Stimulated activated effector memory CD8-positive, alpha-beta T cell treated with anti-CD3 and anti-CD28 coated beads, Interleukin-12 subunit alpha, Interleukin-12 subunit beta, amount 100 ng/mL, for 72 hours (primary cell): ENCODE measurements at regions not wholly inside any gene's neighbourhood (a gene's known extent, or its start where the extent isn't known, plus 50 kb on each side); places are given as distances from the start of the nearest gene placed in this dataset.

ENCODE experiments used
- ATAC-seq: fragments of 150-1000 bp; cut with Tn5 transposase; 2 replicates; pipeline ENCODE4 v1.10.0; 2021
- DNase-seq, 2 donors: peaks; one replicate each; pipeline ENCODE4 v3.0.0; 2021 to 2022; ENCODE audit warnings: low spot score in 2 of 2
- H3K27ac Mint-ChIP-seq: one replicate; pipeline ENCODE4 v1.8.0; 2022; ENCODE audit warnings: mild to moderate bottlenecking, mixed read lengths
- H3K36me3 Mint-ChIP-seq: one replicate; pipeline ENCODE4 v1.8.0; 2022; ENCODE audit warnings: mild to moderate bottlenecking, mixed read lengths
- H3K4me1 Mint-ChIP-seq: one replicate; pipeline ENCODE4 v1.8.0; 2022; ENCODE audit warnings: mixed read lengths
- H3K4me3 Mint-ChIP-seq: one replicate; pipeline ENCODE4 v1.8.0; 2022; ENCODE audit warnings: mild to moderate bottlenecking, mixed read lengths
- H3K9me3 Mint-ChIP-seq: one replicate; pipeline ENCODE4 v1.8.0; 2022; ENCODE audit warnings: mixed read lengths

DNA sequence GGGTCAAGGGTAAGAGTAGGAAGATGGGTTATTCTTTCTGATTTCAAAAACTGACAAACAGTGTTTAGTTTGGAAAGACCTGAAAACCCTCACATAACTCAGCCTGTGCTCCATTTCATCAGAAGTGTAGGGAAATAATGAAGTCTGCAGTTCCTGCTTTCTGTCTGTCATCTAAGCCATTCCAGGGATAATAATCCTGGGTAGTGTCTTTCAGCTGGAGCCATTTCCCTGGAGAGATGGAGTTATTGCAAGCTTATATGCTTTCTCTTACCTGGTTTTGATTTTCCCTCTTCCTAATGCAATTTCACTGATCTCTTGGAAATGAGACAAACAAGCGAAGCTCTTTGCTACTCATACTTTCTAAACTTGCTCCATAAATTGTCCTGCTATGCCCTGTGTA, 824.8 kb upstream of the LCORL start:
- Mint-ChIP-seq H3K9me3 (peaks cover 27% of the 10 kb centered on the region), H3K36me3 (no peaks in the 10 kb centered on the region), H3K4me1 (no peaks in the 10 kb centered on the region), H3K27ac (no peak overlapping the region), H3K4me3 (no peak overlapping the region)
- ATAC-seq (no peak), DNase-seq (no peak)

DNA sequence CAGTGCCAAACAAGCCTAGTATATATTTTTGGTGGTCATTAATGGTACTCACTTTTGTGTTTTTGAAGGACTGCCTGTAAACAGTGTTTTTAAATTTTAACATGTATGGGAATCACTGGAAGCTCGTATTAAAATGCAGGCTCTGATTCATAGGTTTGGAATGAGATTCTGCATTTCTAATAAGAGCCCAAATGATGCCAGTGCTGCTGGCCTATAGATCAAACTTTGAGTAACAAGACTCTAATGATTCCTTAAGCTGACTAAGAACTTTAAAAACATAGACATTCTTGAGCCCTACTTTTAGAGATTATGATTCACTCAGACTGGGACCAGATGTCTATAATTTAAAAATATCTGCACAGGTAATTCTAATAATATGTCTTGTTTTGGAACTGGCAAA, 823.2 kb upstream of the LCORL start:
- DNase-seq (no peak), ATAC-seq (no peak)
- H3K9me3 Mint-ChIP-seq: peaks cover 24% of the 10 kb centered on the region
- H3K36me3 Mint-ChIP-seq: no peaks in the 10 kb centered on the region
- no peak overlapping the region for H3K4me3 Mint-ChIP-seq
- no peak overlapping the region for H3K27ac Mint-ChIP-seq
- H3K4me1 Mint-ChIP-seq: no peaks in the 10 kb centered on the region

DNA sequence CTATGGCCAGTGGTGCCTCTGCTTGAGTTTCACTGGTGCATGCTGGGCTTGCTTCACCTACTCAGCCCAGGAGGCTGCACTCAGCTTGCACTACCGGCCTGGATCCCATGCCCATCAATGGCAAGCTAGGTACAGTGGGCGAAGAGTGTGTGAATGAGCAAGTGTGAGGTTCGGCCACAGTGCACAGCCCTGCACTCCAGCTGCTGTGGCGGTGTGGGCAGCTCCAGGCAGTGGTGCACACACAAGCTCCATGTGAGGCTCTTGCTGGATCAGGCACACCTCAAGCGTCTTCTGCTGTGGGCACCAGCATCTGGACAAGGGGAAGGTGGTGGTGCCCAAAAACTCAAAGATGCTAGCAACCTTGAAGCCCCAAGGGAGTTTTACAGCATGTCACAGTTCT, 820.9 kb upstream of the LCORL start:
- H3K4me1 Mint-ChIP-seq: no peaks in the 10 kb centered on the region
- H3K4me3 Mint-ChIP-seq: no peak overlapping the region
- H3K27ac Mint-ChIP-seq: no peak overlapping the region
- H3K36me3 Mint-ChIP-seq: no peaks in the 10 kb centered on the region
- DNase-seq: no peak
- ATAC-seq: peak; percentile 28
- peaks cover 16% of the 10 kb centered on the region for H3K9me3 Mint-ChIP-seq

DNA sequence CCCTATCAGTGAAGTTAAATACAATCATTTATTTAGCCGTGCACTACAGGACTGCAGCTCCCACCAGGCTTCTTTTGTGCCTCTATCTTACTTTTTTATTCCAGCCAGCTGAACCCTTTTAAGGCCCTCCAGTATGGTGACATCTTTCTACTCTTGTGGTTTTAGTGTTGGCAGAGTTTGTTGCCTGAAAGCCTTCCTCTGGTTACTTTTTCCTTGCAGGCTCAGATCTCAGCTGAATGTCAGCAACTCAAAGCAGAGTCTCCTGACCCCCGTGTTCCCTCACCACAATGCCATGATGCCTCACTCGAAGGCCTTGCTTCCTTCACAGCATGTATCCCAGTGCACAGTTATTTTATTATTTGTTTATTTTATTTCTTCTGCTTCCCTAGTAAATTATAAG, 818.9 kb upstream of the LCORL start:
- Mint-ChIP-seq H3K4me1 (no peaks in the 10 kb centered on the region), H3K4me3 (no peak overlapping the region), H3K36me3 (no peaks in the 10 kb centered on the region), H3K27ac (no peak overlapping the region), H3K9me3 (peaks cover 12% of the 10 kb centered on the region)
- DNase-seq (no peak), ATAC-seq (no peak)

DNA sequence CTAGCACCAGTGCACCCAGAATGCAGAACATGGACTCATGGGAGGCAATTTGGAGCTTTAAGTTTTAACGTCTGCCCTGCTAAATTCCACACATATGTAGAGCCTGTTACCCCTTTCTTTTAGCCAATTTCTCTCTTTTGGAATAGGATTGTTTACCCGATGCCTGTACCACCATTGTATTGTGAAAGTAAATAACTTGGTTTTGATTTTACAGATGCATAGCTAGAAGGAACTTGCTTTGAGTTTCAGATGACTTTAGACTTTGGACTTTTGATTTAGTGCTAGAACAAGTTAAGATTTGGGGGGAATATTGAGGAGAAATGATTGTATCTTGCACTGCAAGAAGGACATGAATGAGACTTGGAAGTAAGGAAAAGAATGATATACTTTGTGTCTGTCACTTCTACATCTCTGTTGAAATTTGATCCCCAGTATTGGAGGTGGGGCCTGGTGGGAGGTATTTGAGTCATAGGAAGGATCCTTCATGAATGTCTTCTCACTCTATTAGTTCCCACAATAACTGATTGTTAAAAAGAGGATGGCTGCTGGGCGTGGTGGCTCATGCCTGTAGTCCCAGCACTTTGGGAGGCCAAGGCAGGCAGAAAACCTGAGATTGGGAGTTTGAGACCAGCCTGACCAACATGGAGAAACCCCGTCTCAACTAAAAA, 794.8 kb upstream of the LCORL start:
- Mint-ChIP-seq H3K4me3 (no peak overlapping the region), H3K36me3 (no peaks in the 10 kb centered on the region), H3K9me3 (peaks cover 10% of the 10 kb centered on the region), H3K4me1 (no peaks in the 10 kb centered on the region), H3K27ac (no peak overlapping the region)
- ATAC-seq (no peak), DNase-seq (no peak)

DNA sequence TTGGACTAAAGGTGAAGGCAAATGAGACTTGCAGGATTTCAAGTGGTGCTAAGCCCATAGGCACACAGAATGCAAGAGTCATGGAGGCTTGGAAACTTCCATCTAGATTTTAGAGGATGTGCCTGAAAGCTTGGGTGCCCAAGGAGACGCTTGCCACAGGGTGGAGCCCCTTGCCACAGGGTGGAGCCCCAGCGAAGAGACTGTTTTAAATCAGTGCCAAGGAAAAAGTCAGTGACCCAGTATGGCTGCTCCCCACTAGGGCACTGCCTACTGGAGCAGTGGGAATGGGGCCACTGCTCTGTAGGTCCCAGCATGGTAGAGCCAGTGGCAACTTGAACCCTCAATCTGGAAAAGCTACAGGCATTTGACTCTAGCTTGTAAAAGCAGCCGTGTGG, 794.2 kb upstream of the LCORL start:
- no peak overlapping the region for H3K27ac Mint-ChIP-seq
- H3K36me3 Mint-ChIP-seq: no peaks in the 10 kb centered on the region
- no peaks in the 10 kb centered on the region for H3K4me1 Mint-ChIP-seq
- H3K4me3 Mint-ChIP-seq: no peak overlapping the region
- peaks cover 10% of the 10 kb centered on the region for H3K9me3 Mint-ChIP-seq
- DNase-seq (no peak), ATAC-seq (peak; percentile 26)

DNA sequence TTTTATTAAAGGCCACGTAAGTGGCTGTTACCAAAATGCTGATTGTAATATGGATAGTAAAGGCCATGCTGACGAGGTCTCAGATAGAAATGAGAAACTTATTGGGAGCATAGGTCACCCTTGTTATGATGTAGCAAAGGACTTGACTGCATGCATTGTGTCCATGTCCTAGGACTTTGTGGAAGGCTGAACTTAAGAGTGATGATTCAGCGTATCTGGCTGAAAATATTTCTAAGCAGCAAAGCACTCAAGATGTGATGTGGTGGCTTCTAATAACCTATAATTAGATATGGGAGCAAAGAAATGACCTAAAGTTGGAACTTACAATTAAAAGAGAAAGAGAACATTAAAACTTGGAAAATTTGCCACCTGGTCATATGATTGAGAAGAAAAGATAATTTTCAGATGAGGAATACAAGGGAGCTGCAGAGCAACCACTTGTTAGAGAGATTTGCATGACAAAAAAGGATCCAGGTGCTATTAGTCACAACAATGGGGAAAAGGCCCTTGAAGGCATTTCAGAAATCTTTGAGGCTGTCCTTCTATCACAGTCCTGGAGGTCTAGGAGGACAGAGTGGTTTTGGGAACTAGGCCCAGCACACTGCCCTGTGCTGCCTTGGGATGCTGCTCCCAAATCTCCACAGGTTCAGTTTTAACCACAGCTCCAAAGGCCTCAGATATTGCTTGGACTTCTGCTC, 793.7 kb upstream of the LCORL start:
- Mint-ChIP-seq H3K27ac (no peak overlapping the region), H3K4me3 (no peak overlapping the region), H3K4me1 (no peaks in the 10 kb centered on the region), H3K36me3 (no peaks in the 10 kb centered on the region), H3K9me3 (peaks cover 6% of the 10 kb centered on the region)
- ATAC-seq: no peak
- DNase-seq: no peak

DNA sequence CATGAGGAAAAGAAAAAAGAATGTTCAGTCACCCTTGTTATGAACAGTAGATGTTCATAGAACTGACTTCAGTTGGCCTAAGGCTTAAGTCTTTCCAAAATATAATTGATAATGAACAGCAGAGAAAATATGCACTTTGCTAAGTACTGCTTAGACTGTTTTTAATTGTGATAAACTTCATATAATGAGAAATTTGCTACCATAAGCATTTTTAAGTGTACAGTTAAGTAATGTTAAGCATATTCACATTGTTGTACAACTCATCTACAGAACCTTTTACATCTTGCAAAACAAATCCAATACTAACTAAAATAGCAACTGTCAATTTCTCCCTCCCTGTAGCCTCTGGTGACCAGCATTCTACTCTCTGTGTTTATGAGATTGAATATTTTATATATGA, 792.2 kb upstream of the LCORL start:
- no peaks in the 10 kb centered on the region for H3K4me1 Mint-ChIP-seq
- peaks cover 7% of the 10 kb centered on the region for H3K9me3 Mint-ChIP-seq
- no peak overlapping the region for H3K4me3 Mint-ChIP-seq
- no peak overlapping the region for H3K27ac Mint-ChIP-seq
- ATAC-seq (no peak), DNase-seq (no peak)
- H3K36me3 Mint-ChIP-seq: no peaks in the 10 kb centered on the region

DNA sequence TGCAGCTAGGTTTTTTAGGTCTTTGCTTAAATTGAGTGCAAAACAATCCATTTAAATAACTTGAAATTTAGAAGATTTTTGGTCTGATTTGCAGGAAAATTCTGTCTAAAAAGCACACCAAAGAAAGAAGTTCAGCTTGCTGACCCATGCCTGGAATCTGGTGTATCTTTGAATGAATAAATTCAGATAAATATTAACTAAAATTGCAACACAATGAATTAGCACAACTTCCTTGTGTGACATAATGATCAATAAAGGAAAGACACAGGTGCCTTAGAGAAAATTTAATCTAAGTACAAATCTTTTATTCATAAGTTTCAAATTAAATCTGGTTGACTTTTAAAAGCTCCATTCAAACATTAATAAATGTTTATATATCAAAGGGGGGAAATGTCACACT, 791.5 kb upstream of the LCORL start:
- Mint-ChIP-seq H3K27ac (no peak overlapping the region), H3K36me3 (no peaks in the 10 kb centered on the region), H3K4me3 (no peak overlapping the region), H3K9me3 (peaks cover 9% of the 10 kb centered on the region), H3K4me1 (no peaks in the 10 kb centered on the region)
- DNase-seq: no peak
- ATAC-seq: no peak

DNA sequence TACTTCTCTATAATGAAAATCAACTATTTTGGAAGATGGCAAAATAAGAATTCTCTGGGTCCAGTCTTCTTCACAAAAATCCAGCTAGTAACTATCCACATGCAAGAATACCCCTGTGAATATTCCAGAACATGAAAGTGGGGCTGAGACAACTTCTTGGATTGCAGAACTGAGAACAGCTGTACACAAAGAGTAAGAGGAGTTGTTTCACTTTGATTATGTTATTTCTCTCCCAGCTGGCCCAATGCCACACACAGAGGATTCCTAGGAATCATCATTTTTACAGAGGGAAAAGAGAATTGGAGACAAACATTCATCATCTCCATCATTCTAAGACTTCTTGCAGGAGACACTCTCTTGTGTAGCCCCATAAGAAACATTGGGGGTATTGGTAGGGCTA, 782.2 kb upstream of the LCORL start:
- DNase-seq (no peak), ATAC-seq (no peak)
- Mint-ChIP-seq H3K36me3 (no peaks in the 10 kb centered on the region), H3K4me1 (no peaks in the 10 kb centered on the region), H3K27ac (no peak overlapping the region), H3K4me3 (no peak overlapping the region), H3K9me3 (peaks cover 16% of the 10 kb centered on the region)

DNA sequence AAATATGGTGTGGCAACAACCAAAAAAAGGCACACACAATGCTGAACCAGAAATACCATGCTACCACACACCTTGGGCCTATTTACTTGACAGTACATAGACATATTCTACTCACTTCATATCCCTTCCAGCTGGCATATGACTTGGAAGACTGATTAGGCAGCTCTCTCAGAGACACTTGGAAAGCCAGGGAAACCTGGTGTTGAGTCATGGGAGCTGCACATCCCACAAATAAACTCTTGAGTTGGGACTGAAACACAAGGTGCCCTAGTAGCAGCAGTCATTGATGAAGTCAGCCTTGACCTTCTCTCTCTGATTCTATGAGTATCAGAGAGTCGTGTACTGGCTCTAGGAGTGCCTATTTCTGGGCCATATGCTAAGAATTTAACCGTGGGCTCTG, 776.6 kb upstream of the LCORL start:
- H3K27ac Mint-ChIP-seq: no peak overlapping the region
- no peak for DNase-seq
- H3K9me3 Mint-ChIP-seq: peaks cover 15% of the 10 kb centered on the region
- no peaks in the 10 kb centered on the region for H3K36me3 Mint-ChIP-seq
- no peak for ATAC-seq
- H3K4me3 Mint-ChIP-seq: no peak overlapping the region
- no peaks in the 10 kb centered on the region for H3K4me1 Mint-ChIP-seq

DNA sequence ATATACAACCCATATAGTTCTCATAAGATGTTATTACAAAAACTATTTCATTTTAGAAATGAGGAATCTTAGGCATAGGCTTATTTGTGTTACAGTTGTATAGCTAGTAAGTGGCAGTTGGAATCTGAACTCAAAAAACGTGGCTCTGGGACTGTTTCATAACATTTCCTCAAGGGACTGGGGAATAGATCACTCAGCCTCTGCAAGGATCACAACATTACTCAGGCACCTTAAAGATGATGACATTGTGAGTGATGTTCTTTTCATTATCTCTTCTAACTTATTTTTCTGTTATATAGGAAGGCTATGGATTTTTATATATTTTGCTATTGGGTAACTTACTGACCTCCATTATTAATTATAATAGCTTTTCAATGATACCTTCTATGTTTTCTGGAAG, 774.2 kb upstream of the LCORL start:
- H3K36me3 Mint-ChIP-seq: no peaks in the 10 kb centered on the region
- H3K27ac Mint-ChIP-seq: no peak overlapping the region
- H3K4me3 Mint-ChIP-seq: no peak overlapping the region
- ATAC-seq: no peak
- H3K4me1 Mint-ChIP-seq: no peaks in the 10 kb centered on the region
- no peak for DNase-seq
- peaks cover 12% of the 10 kb centered on the region for H3K9me3 Mint-ChIP-seq

DNA sequence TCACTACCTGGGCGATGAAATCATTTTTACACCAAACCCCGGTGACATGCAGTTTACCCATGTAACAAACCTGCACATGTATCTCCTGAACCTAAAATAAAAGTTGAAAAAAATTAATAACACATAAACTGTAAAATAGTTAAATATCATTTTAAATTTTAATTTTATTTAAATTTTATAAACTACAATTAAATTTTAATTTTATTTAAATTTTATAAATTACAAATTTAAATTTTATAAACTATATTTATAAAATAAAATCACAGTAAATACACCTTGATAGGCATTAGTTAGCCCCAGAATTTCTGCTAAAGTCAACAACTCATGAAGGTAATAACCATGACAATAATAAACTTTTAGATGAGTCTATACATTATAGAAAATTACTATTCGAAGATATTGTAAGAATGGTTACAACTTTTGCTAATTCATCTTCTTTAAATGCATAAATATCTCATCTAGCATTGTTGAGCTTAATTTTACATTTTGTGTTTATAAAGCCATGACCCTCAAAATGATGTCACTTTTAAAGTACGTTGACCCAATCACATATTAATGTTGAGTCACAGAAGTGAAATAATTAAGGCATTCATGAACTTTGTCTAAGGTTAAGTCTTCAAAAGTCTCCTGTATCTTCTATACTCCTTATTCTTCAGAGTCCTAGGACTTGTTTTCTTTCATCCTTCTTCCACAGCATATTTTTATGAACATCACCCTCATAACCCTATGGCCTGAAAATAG, 755.8 kb upstream of the LCORL start:
- no peak for ATAC-seq
- Mint-ChIP-seq H3K9me3 (peaks cover 12% of the 10 kb centered on the region), H3K4me1 (no peaks in the 10 kb centered on the region), H3K36me3 (no peaks in the 10 kb centered on the region), H3K4me3 (no peak overlapping the region), H3K27ac (no peak overlapping the region)
- no peak for DNase-seq

DNA sequence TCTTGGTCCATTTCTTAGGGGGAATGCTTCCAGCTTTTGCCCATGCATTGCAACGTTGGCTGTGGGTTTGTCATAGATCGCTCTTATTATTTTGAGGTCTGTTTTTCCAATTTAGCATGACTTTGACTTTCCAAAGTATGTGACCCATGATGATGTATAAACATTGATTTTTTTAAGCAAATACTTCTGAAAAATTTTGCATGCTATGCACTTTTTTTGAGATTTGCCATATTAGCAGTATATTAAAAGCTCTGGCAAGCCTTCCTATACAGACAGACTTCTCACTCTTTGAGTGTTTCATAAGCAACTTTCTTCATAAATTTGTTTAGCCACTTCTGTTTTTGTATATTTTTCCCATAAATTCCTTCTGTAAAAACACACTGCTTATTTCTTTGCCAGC, 746.4 kb upstream of the LCORL start:
- Mint-ChIP-seq H3K4me1 (no peaks in the 10 kb centered on the region), H3K27ac (no peak overlapping the region), H3K36me3 (no peaks in the 10 kb centered on the region), H3K9me3 (peaks cover 19% of the 10 kb centered on the region), H3K4me3 (no peak overlapping the region)
- DNase-seq: no peak
- no peak for ATAC-seq

DNA sequence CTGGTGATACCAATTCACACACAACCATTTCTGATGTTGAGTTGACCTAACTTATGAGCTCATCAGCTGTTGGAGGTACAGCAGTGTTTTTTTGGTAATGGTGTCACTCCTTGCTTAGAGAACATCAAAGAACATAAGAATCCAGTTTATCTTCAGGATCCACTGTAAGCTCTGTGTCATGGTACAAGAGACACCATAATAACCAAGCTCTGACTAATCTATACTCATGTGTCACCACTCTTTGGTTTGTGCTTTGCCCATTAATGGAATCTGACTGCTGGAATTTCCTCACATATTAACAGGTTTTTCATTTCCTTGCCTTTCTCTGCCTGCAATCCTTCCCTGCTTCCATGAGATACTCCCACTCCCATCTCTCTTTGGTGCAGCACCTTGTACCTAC, 735.1 kb upstream of the LCORL start:
- H3K36me3 Mint-ChIP-seq: no peaks in the 10 kb centered on the region
- H3K27ac Mint-ChIP-seq: no peak overlapping the region
- ATAC-seq: no peak
- H3K9me3 Mint-ChIP-seq: peaks cover 4% of the 10 kb centered on the region
- H3K4me3 Mint-ChIP-seq: no peak overlapping the region
- no peaks in the 10 kb centered on the region for H3K4me1 Mint-ChIP-seq
- DNase-seq: no peak

DNA sequence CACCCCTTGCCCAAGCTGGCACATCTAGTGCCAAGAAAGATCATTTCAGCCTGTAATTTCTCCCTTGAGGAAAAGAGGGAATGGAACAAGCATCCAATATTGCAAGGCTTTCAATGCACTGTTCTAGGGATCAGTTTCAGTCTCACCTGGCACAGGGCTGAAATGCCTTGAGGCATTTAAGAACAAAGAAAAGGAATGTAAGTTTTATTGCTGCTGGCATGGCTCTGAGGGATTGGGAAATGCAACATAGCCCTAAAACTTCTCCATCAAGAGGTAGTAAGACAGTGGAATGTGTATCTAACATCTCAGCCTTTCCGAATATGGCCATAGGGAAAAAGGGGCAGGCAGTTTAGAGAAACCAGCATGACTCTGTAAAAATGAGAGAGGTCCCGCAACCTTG, 732.6 kb upstream of the LCORL start:
- no peaks in the 10 kb centered on the region for H3K36me3 Mint-ChIP-seq
- DNase-seq (no peak), ATAC-seq (no peak)
- H3K27ac Mint-ChIP-seq: no peak overlapping the region
- no peak overlapping the region for H3K4me3 Mint-ChIP-seq
- no peaks in the 10 kb centered on the region for H3K4me1 Mint-ChIP-seq
- peaks cover 7% of the 10 kb centered on the region for H3K9me3 Mint-ChIP-seq
